WERI-Rb-1 (cell line): ENCODE measurements at regions not wholly inside any gene's neighbourhood (a gene's known extent, or its start where the extent isn't known, plus 50 kb on each side); places are given as distances from the start of the nearest gene placed in this dataset.

Source experiments
- DNase-seq: peaks from one replicate; pipeline ENCODE4 v3.0.0-alpha.2; 2020
- H3K27ac ChIP-seq: fragments of 250-450 bp; sonication (Bioruptor Pico); 2 replicates; pipeline ENCODE4 v1.5.1; 2020; ENCODE audit warnings: mild to moderate bottlenecking, moderate library complexity
- H3K27me3 ChIP-seq: fragments of 250-450 bp; sonication (Bioruptor Pico); 2 replicates; pipeline ENCODE4 v1.5.1; 2021; ENCODE audit warnings: mild to moderate bottlenecking, low read depth, moderate library complexity; ENCODE audit not compliant: insufficient read depth, severe bottlenecking
- H3K36me3 ChIP-seq: fragments of 250-450 bp; sonication (Bioruptor Pico); 2 replicates; pipeline ENCODE4 v1.5.1; 2020; ENCODE audit warnings: mild to moderate bottlenecking, moderate library complexity
- H3K4me3 ChIP-seq: 2 replicates; pipeline ENCODE4 v1.5.1; 2011; ENCODE audit warnings: low read depth, mild to moderate bottlenecking, control low read depth, low read length
- H3K9me3 ChIP-seq: fragments of 250-450 bp; sonication (Bioruptor Pico); 2 replicates; pipeline ENCODE4 v1.5.1; 2021; ENCODE audit warnings: mild to moderate bottlenecking, moderate library complexity; ENCODE audit not compliant: severe bottlenecking
- CTCF ChIP-seq: IDR thresholded peaks from 2 replicates; pipeline ENCODE4 v1.5.1; 2011; ENCODE audit warnings: low read depth, mild to moderate bottlenecking, control low read depth, inconsistent platforms, low read length

- no peak for DNase-seq
- H3K4me3 ChIP-seq, result no peak overlapping the region
Observed at GRCh38 chr20:12321736-12322135, 404.0 kb downstream of the BTBD3 start.

GRCh38 chr20:12327205-12327604 lies 409.5 kb downstream of the BTBD3 start:
- H3K27ac ChIP-seq, result no peak overlapping the region
- H3K9me3 ChIP-seq, result no peaks in the 10 kb centered on the region
- H3K4me3 ChIP-seq, result no peak overlapping the region
- H3K27me3 ChIP-seq, result no peaks in the 10 kb centered on the region
- DNase-seq, result no peak
- no peak for TF ChIP-seq CTCF
- no peaks in the 10 kb centered on the region for H3K36me3 ChIP-seq

More at GRCh38 chr20:12321736-12322135, 404.0 kb downstream of the BTBD3 start:
- no peak for TF ChIP-seq CTCF
- Histone ChIP-seq H3K9me3 (no peaks in the 10 kb centered on the region), H3K36me3 (no peaks in the 10 kb centered on the region), H3K27ac (no peak overlapping the region), H3K27me3 (no peaks in the 10 kb centered on the region)

GRCh38 chr20:12331236-12331635 lies 413.5 kb downstream of the BTBD3 start:
- DNase-seq, result no peak
- H3K4me3 ChIP-seq, result no peak overlapping the region

GRCh38 chr20:12337601-12338000 lies 419.9 kb downstream of the BTBD3 start:
- no peaks in the 10 kb centered on the region for H3K36me3 ChIP-seq
- H3K4me3 ChIP-seq, result no peak overlapping the region
- no peak for TF ChIP-seq CTCF
- no peak overlapping the region for H3K27ac ChIP-seq
- DNase-seq, result no peak
- H3K27me3 ChIP-seq, result no peaks in the 10 kb centered on the region
- no peaks in the 10 kb centered on the region for H3K9me3 ChIP-seq

More at GRCh38 chr20:12331236-12331635, 413.5 kb downstream of the BTBD3 start:
- Histone ChIP-seq H3K36me3 (no peaks in the 10 kb centered on the region), H3K9me3 (no peaks in the 10 kb centered on the region), H3K27me3 (no peaks in the 10 kb centered on the region), H3K27ac (no peak overlapping the region)
- TF ChIP-seq CTCF, result no peak

- no peaks in the 10 kb centered on the region for H3K36me3 ChIP-seq
- H3K9me3 ChIP-seq, result no peaks in the 10 kb centered on the region
- no peaks in the 10 kb centered on the region for H3K27me3 ChIP-seq
- no peak for DNase-seq
- no peak overlapping the region for H3K27ac ChIP-seq
- no peak overlapping the region for H3K4me3 ChIP-seq
- TF ChIP-seq CTCF, result no peak
Observed at GRCh38 chr20:12345978-12346377, 428.3 kb downstream of the BTBD3 start.

- H3K4me3 ChIP-seq, result no peak overlapping the region
- no peak overlapping the region for H3K27ac ChIP-seq
- H3K27me3 ChIP-seq, result no peaks in the 10 kb centered on the region
- DNase-seq, result no peak
- no peaks in the 10 kb centered on the region for H3K36me3 ChIP-seq
- H3K9me3 ChIP-seq, result no peaks in the 10 kb centered on the region
- no peak for TF ChIP-seq CTCF
Observed at GRCh38 chr20:12353842-12354241, 436.1 kb downstream of the BTBD3 start.
